OCI-LY7 (cell line): ENCODE measurements at regions not wholly inside any gene's neighbourhood (a gene's known extent, or its start where the extent isn't known, plus 50 kb on each side); places are given as distances from the start of the nearest gene placed in this dataset.

Experiments
- BruUV-seq: library from RNA; stranded (reverse); fragments of 400-500 nt; replicated peaks from 2 replicates; lab custom pipeline; 2021; lab: Mats Ljungman, UMichigan
- CTCF ChIA-PET: fragments of 300-600 bp; sonication (Branson Sonifier 250); formaldehyde crosslinking; loops from one replicate; lab custom pipeline; 2022; ENCODE audit warnings: antibody characterized with exemption; ENCODE audit not compliant: unreplicated experiment; lab: Charles Lee
- POLR2A ChIA-PET: fragments of 300-600 bp; sonication (Branson Sonifier 250); formaldehyde crosslinking; loops from one replicate; lab custom pipeline; 2022; ENCODE audit warnings: antibody characterized with exemption; lab: Charles Lee
- DNase-seq: peaks from one replicate; pipeline ENCODE4 v3.0.0-alpha.2; 2015; ENCODE audit warnings: low spot score
- H2AFZ ChIP-seq: fragments of 200-600 bp; sonication (generic), shearing (Covaris generic); 2 replicates; pipeline ENCODE4 v1.6.1; 2014; ENCODE audit warnings: mild to moderate bottlenecking, antibody characterized with exemption, low read length, moderate library complexity
- H3K27ac ChIP-seq: fragments of 200-600 bp; sonication (generic); 2 replicates; pipeline ENCODE4 v1.5.1; 2014; ENCODE audit warnings: mixed run types, low read depth, mild to moderate bottlenecking, moderate library complexity, low read length, inconsistent platforms; ENCODE audit not compliant: poor library complexity, severe bottlenecking
- H3K36me3 ChIP-seq: fragments of 200-600 bp; sonication (generic); 2 replicates; pipeline ENCODE4 v1.6.1; 2014; ENCODE audit warnings: mild to moderate bottlenecking, antibody characterized with exemption, low read length, moderate library complexity, mixed read lengths; ENCODE audit not compliant: insufficient read depth
- H3K4me1 ChIP-seq: fragments of 200-600 bp; sonication (generic); 2 replicates; pipeline ENCODE4 v1.5.1; 2014; ENCODE audit warnings: mild to moderate bottlenecking, low read length; ENCODE audit not compliant: insufficient read depth, poor library complexity, severe bottlenecking
- H3K4me2 ChIP-seq: fragments of 200-600 bp; sonication (generic); 2 replicates; pipeline ENCODE4 v1.6.1; 2014; ENCODE audit warnings: mild to moderate bottlenecking, low read length
- H3K4me3 ChIP-seq: fragments of 200-600 bp; sonication (generic); 2 replicates; pipeline ENCODE4 v1.5.1; 2014; ENCODE audit warnings: mild to moderate bottlenecking, low read depth, low read length; ENCODE audit not compliant: poor library complexity, severe bottlenecking
- H3K79me2 ChIP-seq: fragments of 200-600 bp; sonication (generic); 2 replicates; pipeline ENCODE4 v1.6.1; 2016; ENCODE audit warnings: low read depth, mild to moderate bottlenecking, low read length, moderate library complexity, mixed read lengths; ENCODE audit not compliant: insufficient read depth
- H3K9me2 ChIP-seq: fragments of 200-600 bp; sonication (generic); 2 replicates; pipeline ENCODE4 v1.6.1; 2016; ENCODE audit warnings: mild to moderate bottlenecking, low read length, mixed read lengths; ENCODE audit not compliant: insufficient read depth
- H3K9me3 ChIP-seq: fragments of 200-600 bp; sonication (generic); 2 replicates; pipeline ENCODE4 v1.6.1; 2014; ENCODE audit warnings: mild to moderate bottlenecking, mixed run types, low read length, mixed read lengths
- H4K20me1 ChIP-seq: fragments of 200-600 bp; sonication (generic); 2 replicates; pipeline ENCODE4 v1.6.1; 2014; ENCODE audit warnings: mild to moderate bottlenecking, antibody characterized with exemption, low read length, moderate library complexity, mixed read lengths; ENCODE audit not compliant: insufficient read depth
- EZH2phosphoT487 ChIP-seq: fragments of 200-600 bp; sonication (generic); IDR thresholded peaks from 2 replicates; pipeline ENCODE4 v1.6.1; 2018; ENCODE audit warnings: low read depth, borderline replicate concordance, mild to moderate bottlenecking, mixed run types, antibody characterized with exemption, low read length, moderate library complexity, mixed read lengths
- intact Hi-C: fragments of 100-400 bp; cut with micrococcal nuclease; formaldehyde crosslinking; loops from one replicate; pipeline ENCODE4 v1.10.0; 2022; ENCODE audit not compliant: unreplicated experiment
- TF ChIP-seq, protein P1 (sequence below): fragments of 200-600 bp; sonication (generic); conservative IDR thresholded peaks from 2 replicates; pipeline ENCODE4 v1.5.1; 2014; ENCODE audit warnings: mild to moderate bottlenecking, antibody characterized with exemption, low read length, moderate library complexity, mixed read lengths

DNA sequence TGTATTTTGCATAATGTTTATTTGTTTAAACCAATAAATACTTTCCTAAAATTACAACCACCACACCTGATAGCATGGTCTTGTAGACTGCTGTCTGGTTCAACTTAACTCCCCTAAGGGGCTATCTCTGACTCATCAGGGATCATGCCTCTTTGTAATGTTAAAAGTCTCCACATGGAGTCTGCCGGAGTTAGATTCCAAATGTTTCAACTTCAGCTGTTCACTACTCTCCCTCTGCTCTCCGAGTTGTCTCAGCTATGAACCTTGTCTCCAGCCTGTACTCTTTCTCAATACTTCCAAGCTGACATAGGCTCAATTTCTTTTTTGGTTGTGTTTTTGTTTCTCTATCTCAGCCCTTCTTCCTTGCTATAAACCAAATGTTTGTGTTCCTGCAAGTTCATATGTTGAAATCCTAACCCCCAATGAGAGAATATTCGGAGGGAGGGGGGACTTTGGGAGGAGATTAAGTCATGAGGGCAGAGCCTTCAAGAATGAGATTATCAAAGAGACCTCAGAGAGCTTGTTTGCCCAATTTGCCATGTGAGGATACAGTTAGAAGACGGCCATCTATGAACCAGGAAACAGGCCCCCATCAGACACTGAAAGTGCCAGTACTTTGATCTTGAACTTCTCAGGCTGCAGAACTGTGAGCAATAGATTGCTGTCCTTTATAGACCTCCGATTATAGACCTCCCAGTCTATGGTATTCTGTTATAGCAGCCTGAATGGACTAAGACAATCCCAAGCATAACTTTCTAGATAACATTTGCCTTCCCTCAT, 858.2 kb downstream of the VRK1 start:
- DNase-seq = no peak
- intact Hi-C loops = no loop called here

DNA sequence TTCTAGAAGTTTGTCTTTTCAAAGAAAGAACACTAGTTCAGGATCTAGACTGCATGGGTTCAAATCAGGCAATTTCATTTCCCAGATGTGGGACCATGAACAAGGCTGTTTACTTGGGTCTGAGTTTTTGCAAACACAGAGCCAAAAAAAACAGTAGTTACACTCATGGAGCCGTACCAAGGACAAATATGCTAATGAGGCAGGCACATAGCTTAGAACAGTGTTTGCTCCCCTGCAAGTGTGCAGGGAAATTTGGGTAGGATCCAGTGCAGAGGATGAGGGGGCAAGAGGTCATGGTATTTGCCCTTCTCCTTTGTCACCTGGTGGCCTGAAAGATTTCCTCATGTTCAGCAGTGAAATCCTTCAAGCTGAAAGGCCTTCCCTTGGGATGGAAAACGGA, 860.4 kb downstream of the VRK1 start:
- Histone ChIP-seq H3K4me1 (no peaks in the 10 kb centered on the region), H2AFZ (no peak overlapping the region), H3K36me3 (no peaks in the 10 kb centered on the region), H3K9me3 (no peaks in the 10 kb centered on the region), H3K4me2 (no peak overlapping the region), H4K20me1 (no peaks in the 10 kb centered on the region), H3K27ac (no peak overlapping the region), H3K79me2 (no peaks in the 10 kb centered on the region), H3K4me3 (no peak overlapping the region), H3K9me2 (no peaks in the 10 kb centered on the region)
- intact Hi-C loops = no loop called here
- no peak for DNase-seq
- POLR2A ChIA-PET = no interaction called here
- no peak for TF ChIP-seq EZH2phosphoT487
- TF ChIP-seq, protein P1, sequence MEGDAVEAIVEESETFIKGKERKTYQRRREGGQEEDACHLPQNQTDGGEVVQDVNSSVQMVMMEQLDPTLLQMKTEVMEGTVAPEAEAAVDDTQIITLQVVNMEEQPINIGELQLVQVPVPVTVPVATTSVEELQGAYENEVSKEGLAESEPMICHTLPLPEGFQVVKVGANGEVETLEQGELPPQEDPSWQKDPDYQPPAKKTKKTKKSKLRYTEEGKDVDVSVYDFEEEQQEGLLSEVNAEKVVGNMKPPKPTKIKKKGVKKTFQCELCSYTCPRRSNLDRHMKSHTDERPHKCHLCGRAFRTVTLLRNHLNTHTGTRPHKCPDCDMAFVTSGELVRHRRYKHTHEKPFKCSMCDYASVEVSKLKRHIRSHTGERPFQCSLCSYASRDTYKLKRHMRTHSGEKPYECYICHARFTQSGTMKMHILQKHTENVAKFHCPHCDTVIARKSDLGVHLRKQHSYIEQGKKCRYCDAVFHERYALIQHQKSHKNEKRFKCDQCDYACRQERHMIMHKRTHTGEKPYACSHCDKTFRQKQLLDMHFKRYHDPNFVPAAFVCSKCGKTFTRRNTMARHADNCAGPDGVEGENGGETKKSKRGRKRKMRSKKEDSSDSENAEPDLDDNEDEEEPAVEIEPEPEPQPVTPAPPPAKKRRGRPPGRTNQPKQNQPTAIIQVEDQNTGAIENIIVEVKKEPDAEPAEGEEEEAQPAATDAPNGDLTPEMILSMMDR = no peak
- no TSS peak for BruUV-seq
- CTCF ChIA-PET = no interaction called here

More for the DNA sequence above, 858.2 kb downstream of the VRK1 start:
- Histone ChIP-seq H3K4me1 (no peaks in the 10 kb centered on the region), H2AFZ (no peak overlapping the region), H3K4me3 (no peak overlapping the region), H3K36me3 (no peaks in the 10 kb centered on the region), H3K4me2 (no peak overlapping the region), H3K79me2 (no peaks in the 10 kb centered on the region), H3K27ac (no peak overlapping the region), H3K9me3 (no peaks in the 10 kb centered on the region), H3K9me2 (no peaks in the 10 kb centered on the region), H4K20me1 (no peaks in the 10 kb centered on the region)
- CTCF ChIA-PET = no interaction called here
- TF ChIP-seq EZH2phosphoT487 = no peak
- TF ChIP-seq, protein P1 = no peak
- no TSS peak for BruUV-seq
- POLR2A ChIA-PET = interaction anchor here (1.2 kb wide), 1 partner anchor 11 kb away, joined by 3 read pairs; no protein-coding TSS in a partner anchor

DNA sequence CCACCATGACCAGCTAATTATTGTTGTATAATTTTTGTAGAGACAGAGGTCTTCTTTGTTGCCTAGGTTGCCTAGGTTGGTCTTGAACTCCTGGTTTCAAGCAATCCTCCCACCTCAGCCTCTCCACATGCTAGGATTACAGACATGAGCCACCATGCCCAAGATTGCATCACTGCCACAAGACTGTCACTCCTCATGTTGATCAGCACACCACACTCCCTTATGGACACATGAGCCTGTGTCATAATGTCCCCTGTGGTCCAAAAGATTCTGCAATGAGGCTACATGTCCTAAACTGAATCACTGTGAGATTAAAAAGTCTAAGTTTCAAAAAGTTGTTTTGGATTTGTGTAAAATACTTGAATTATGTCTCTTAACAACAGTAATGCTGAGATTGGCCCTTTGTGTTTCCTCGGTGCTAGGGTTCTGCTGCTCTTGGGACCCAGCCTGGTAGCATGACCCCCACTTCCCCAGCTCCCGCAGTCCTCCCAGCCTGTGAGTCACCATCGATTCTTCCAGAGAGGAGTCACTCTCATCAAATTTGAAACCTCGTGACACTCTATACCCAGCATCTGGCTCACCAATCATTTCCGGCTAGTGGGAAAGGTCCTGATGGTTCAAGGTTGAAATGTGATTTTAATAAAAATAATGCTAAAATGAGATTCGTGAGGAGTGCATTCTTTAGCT, 890.9 kb downstream of the VRK1 start:
- Histone ChIP-seq H3K27ac (no peak overlapping the region), H3K4me2 (no peak overlapping the region), H3K9me3 (no peaks in the 10 kb centered on the region), H3K79me2 (no peaks in the 10 kb centered on the region), H3K4me1 (no peaks in the 10 kb centered on the region), H3K4me3 (no peak overlapping the region), H2AFZ (no peak overlapping the region), H4K20me1 (no peaks in the 10 kb centered on the region), H3K36me3 (no peaks in the 10 kb centered on the region), H3K9me2 (no peaks in the 10 kb centered on the region)
- no TSS peak for BruUV-seq
- DNase-seq = no peak
- CTCF ChIA-PET = no interaction called here
- POLR2A ChIA-PET = no interaction called here
- intact Hi-C loops = no loop called here
- TF ChIP-seq, protein P1 = no peak
- no peak for TF ChIP-seq EZH2phosphoT487
